T-helper 17 cell (primary cell): ENCODE measurements at regions not wholly inside any gene's neighbourhood (a gene's known extent, or its start where the extent isn't known, plus 50 kb on each side); places are given as distances from the start of the nearest gene placed in this dataset.

Experiments used
- ATAC-seq: fragments of 150-1000 bp; cut with Tn5 transposase; 2 replicates; pipeline ENCODE4 v1.10.0; 2021; ENCODE audit warnings: mild to moderate bottlenecking, moderate library complexity
- DNase-seq, 3 donors: peaks; one replicate each; pipeline versions ENCODE4 v3.0.0 to v3.0.0-alpha.2; 2020 to 2021
- H3K9me3 ChIP-seq: one replicate; pipeline ENCODE4 v1.7.0; 2013; ENCODE audit warnings: low read length, mild to moderate bottlenecking; ENCODE audit not compliant: control insufficient read depth, poor library complexity, severe bottlenecking
- H3K27ac Mint-ChIP-seq: one replicate; pipeline ENCODE4 v1.8.0; 2022; ENCODE audit warnings: mild to moderate bottlenecking, moderate library complexity, mixed read lengths
- H3K27me3 Mint-ChIP-seq: one replicate; pipeline ENCODE4 v1.8.0; 2022; ENCODE audit warnings: mixed read lengths
- H3K36me3 Mint-ChIP-seq: one replicate; pipeline ENCODE4 v1.8.0; 2022; ENCODE audit warnings: low read depth, mixed read lengths
- H3K4me1 Mint-ChIP-seq: one replicate; pipeline ENCODE4 v1.8.0; 2022; ENCODE audit warnings: mild to moderate bottlenecking, mixed read lengths
- H3K4me3 Mint-ChIP-seq: one replicate; pipeline ENCODE4 v1.8.0; 2022; ENCODE audit warnings: mild to moderate bottlenecking, moderate library complexity, mixed read lengths

- ATAC-seq (no peak), DNase-seq (no peak)
- Mint-ChIP-seq H3K27ac (no peak overlapping the region), H3K36me3 (no peaks in the 10 kb centered on the region), H3K4me1 (no peaks in the 10 kb centered on the region), H3K27me3 (no peaks in the 10 kb centered on the region), H3K4me3 (no peak overlapping the region)
- H3K9me3 ChIP-seq: no peaks in the 10 kb centered on the region
Observed at GRCh38 chr3:35544976-35545375, 94.3 kb upstream of the ARPP21 start.

DNA sequence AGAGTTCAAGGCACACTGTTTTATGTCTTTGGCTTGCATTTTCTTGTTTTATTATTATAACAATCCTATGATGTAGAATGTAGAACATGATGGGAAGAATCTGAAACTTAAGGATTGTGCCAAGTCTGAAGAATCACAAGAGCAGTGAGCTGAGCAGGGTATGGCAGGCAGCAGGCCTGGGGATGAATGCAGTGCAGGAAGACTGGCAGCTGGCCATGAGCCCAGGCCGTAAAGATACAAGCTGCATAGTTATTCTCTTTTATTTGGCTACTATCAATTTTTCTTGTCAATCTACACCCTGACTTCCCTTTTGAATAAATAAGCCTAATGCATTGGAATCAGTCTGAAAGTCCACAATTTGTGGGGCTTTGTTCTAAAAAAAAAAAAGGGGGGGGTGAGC lies 89.6 kb upstream of the ARPP21 start:
- ATAC-seq: no peak
- H3K27ac Mint-ChIP-seq: no peak overlapping the region
- H3K4me1 Mint-ChIP-seq: no peaks in the 10 kb centered on the region
- no peaks in the 10 kb centered on the region for H3K9me3 ChIP-seq
- no peak for DNase-seq
- H3K36me3 Mint-ChIP-seq: no peaks in the 10 kb centered on the region
- no peaks in the 10 kb centered on the region for H3K27me3 Mint-ChIP-seq
- H3K4me3 Mint-ChIP-seq: no peak overlapping the region

DNA sequence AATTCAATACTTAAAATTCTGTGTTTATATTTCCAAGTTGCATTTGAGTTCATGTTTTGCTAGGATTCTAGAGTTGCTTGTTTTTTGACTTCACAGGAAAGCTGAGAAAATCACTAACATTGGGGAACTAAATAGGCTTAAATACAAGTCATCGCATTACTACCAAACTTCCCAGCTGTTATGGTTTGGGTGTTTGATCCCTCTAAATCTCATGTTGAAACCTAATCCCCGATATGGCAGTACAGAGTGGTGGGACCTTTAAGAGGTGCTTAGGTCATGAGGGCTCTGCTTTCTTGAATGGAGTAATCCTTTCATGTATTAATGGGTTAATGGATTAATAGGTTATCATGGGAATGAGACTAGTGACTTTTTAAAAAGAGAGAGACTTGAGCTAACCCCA lies 77.2 kb upstream of the ARPP21 start:
- Mint-ChIP-seq H3K27me3 (no peaks in the 10 kb centered on the region), H3K36me3 (no peaks in the 10 kb centered on the region), H3K27ac (no peak overlapping the region), H3K4me3 (no peak overlapping the region), H3K4me1 (no peaks in the 10 kb centered on the region)
- DNase-seq (no peak), ATAC-seq (no peak)
- no peaks in the 10 kb centered on the region for H3K9me3 ChIP-seq

GRCh38 chr3:35565048-35565447 lies 74.3 kb upstream of the ARPP21 start:
- no peak for DNase-seq
- no peak for ATAC-seq
- H3K9me3 ChIP-seq: no peaks in the 10 kb centered on the region
- no peaks in the 10 kb centered on the region for H3K27me3 Mint-ChIP-seq
- no peaks in the 10 kb centered on the region for H3K4me1 Mint-ChIP-seq
- no peak overlapping the region for H3K4me3 Mint-ChIP-seq
- H3K36me3 Mint-ChIP-seq: no peaks in the 10 kb centered on the region
- H3K27ac Mint-ChIP-seq: no peak overlapping the region
